ENCODE measurements at regions not wholly inside any gene's neighbourhood (a gene's known extent, or its start where the extent isn't known, plus 50 kb on each side); places are given as distances from the start of the nearest gene placed in this dataset.

DNA sequence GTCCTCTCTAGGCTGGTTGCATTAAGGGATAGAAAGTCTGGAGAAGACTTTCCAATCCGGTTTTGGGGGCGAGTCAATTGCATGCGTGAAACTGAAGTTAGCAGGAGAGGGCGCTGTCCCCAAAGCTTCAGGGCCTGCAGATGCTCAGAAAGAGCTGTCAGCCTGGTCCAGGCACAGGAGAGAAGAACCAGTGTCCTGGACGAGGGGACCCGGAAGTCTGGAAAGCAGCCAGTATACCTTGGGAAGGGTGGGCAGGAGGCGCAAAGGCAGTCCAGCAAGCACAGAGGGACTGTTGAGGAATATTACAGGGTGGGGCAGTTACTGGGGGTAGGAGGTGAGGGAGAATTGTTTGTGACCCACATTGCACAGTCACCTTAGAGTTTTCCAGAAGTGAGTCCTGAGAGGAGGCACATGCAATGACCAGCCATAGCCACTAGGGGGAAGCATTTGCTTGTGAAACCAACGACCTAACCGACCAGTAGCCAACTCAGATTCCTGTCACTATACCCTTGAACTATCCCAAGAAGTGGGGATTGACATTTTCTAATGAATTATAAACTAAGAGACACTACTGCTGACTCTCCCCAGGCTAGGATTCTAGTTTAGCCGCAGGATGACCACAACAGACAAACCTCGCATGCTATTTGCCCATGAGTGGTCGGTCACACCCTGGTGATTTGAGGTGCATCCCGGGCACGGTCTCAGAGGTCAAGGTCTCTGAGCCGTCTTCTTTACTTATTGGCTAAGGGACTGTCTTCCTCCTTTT is 172.8 kb downstream of the RDH14 start:
- TF ChIP-seq, protein P1, sequence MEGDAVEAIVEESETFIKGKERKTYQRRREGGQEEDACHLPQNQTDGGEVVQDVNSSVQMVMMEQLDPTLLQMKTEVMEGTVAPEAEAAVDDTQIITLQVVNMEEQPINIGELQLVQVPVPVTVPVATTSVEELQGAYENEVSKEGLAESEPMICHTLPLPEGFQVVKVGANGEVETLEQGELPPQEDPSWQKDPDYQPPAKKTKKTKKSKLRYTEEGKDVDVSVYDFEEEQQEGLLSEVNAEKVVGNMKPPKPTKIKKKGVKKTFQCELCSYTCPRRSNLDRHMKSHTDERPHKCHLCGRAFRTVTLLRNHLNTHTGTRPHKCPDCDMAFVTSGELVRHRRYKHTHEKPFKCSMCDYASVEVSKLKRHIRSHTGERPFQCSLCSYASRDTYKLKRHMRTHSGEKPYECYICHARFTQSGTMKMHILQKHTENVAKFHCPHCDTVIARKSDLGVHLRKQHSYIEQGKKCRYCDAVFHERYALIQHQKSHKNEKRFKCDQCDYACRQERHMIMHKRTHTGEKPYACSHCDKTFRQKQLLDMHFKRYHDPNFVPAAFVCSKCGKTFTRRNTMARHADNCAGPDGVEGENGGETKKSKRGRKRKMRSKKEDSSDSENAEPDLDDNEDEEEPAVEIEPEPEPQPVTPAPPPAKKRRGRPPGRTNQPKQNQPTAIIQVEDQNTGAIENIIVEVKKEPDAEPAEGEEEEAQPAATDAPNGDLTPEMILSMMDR (IDR thresholded peaks at IDR 0.05) = peak; percentile 78 to 84 (median 82)
- TF ChIP-seq POLR2A (IDR thresholded peaks at IDR 0.05) = no peak
- no peak for TF ChIP-seq POLR2AphosphoS5 (IDR thresholded peaks at IDR 0.05)

Data from breast epithelium (tissue), 3 donors.